A549 (cell line): ENCODE measurements at regions not wholly inside any gene's neighbourhood (a gene's known extent, or its start where the extent isn't known, plus 50 kb on each side); places are given as distances from the start of the nearest gene placed in this dataset.
A peak's percentile ranks its signal among the peaks of the same experiment; 100 is the strongest.
"Not testable (repeated sequence)": the region's sequence is repeated elsewhere in the genome, so short reads cannot be mapped to it uniquely, and the experiment has no call there.

Experiments
- CBX8 ChIP-seq: fragments of 200-600 bp; sonication (generic); IDR thresholded peaks from 2 replicates; pipeline ENCODE4 v1.6.1; 2016
- CTCF ChIP-seq: fragments of >200 bp; sonication (Bioruptor Twin); formaldehyde crosslinking; IDR thresholded peaks from 3 replicates; pipeline ENCODE4 v1.5.1; 2016
- EHMT2 ChIP-seq: fragments of 200-600 bp; sonication (generic); IDR thresholded peaks from 2 replicates; pipeline ENCODE4 v1.6.1; 2016; ENCODE audit warnings: antibody characterized with exemption, low read depth, mild to moderate bottlenecking, moderate library complexity
- EP300 ChIP-seq, 2 experiments: fragments of >200 bp; sonication (Bioruptor Twin); formaldehyde crosslinking; IDR thresholded peaks; 2 replicates in 1 of 2; 3 replicates in 1 of 2; pipeline ENCODE4 v1.6.1; 2016 to 2017
- KDM5A ChIP-seq: fragments of 200-600 bp; sonication (generic); IDR thresholded peaks from 2 replicates; pipeline ENCODE4 v1.6.1; 2016; ENCODE audit warnings: antibody characterized with exemption, mild to moderate bottlenecking
- MAX ChIP-seq: IDR thresholded peaks from 2 replicates; pipeline ENCODE4 v1.6.1; 2012
- POLR2AphosphoS2 ChIP-seq: conservative IDR thresholded peaks from 2 replicates; pipeline ENCODE4 v1.6.1; 2012; ENCODE audit warnings: low read length, improper control_type of control experiment, inconsistent platforms
- SMC3 ChIP-seq: fragments of >200 bp; sonication (Bioruptor Twin); formaldehyde crosslinking; IDR thresholded peaks from 3 replicates; pipeline ENCODE4 v1.6.1; 2018; ENCODE audit warnings: inconsistent platforms
- ZSCAN20 ChIP-seq: fragments of 250-450 bp; sonication (Bioruptor Pico); IDR thresholded peaks from 2 replicates; pipeline ENCODE4 v1.8.0; 2022; ENCODE audit warnings: mild to moderate bottlenecking, moderate library complexity
- TF ChIP-seq, protein P1 (sequence below): fragments of 200-600 bp; sonication (generic); IDR thresholded peaks from 2 replicates; pipeline ENCODE4 v1.6.1; 2016; ENCODE audit warnings: antibody characterized with exemption, mild to moderate bottlenecking, moderate library complexity

DNA sequence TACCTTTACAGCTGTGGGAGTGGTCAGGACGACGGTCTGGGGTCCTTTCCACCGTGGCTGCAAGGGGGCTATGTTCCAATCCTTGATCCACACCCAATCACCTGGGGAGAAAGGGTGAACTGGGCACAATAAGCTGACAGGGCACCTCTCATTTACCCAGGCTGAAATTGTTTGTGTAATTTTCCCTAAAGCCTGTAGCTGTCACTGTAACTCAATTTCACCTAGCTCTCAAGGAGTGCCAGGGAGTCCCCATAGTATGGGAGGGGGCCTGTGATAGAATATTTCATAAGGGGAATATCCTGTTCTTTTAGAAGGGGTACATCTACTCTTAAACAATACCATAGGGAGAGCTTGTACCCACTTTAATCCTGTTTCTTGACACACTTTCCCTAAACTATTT is 51.7 kb upstream of the COX7C start:
- TF ChIP-seq EHMT2; ZSCAN20 (CRISPR knock-in tag); KDM5A; MAX; EP300 (IDR thresholded peaks at IDR 0.05); CBX8; POLR2AphosphoS2; SMC3: not testable (repeated sequence)
- TF ChIP-seq CTCF = peak; percentile 31; the same call in 2 of the 3 replicates
- TF ChIP-seq, protein P1, sequence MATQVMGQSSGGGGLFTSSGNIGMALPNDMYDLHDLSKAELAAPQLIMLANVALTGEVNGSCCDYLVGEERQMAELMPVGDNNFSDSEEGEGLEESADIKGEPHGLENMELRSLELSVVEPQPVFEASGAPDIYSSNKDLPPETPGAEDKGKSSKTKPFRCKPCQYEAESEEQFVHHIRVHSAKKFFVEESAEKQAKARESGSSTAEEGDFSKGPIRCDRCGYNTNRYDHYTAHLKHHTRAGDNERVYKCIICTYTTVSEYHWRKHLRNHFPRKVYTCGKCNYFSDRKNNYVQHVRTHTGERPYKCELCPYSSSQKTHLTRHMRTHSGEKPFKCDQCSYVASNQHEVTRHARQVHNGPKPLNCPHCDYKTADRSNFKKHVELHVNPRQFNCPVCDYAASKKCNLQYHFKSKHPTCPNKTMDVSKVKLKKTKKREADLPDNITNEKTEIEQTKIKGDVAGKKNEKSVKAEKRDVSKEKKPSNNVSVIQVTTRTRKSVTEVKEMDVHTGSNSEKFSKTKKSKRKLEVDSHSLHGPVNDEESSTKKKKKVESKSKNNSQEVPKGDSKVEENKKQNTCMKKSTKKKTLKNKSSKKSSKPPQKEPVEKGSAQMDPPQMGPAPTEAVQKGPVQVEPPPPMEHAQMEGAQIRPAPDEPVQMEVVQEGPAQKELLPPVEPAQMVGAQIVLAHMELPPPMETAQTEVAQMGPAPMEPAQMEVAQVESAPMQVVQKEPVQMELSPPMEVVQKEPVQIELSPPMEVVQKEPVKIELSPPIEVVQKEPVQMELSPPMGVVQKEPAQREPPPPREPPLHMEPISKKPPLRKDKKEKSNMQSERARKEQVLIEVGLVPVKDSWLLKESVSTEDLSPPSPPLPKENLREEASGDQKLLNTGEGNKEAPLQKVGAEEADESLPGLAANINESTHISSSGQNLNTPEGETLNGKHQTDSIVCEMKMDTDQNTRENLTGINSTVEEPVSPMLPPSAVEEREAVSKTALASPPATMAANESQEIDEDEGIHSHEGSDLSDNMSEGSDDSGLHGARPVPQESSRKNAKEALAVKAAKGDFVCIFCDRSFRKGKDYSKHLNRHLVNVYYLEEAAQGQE = not testable (repeated sequence)
